Iris pigment epithelial cell (primary cell): ENCODE measurements at regions not wholly inside any gene's neighbourhood (a gene's known extent, or its start where the extent isn't known, plus 50 kb on each side); places are given as distances from the start of the nearest gene placed in this dataset.
"Not testable (repeated sequence)": the region's sequence is repeated elsewhere in the genome, so short reads cannot be mapped to it uniquely, and the experiment has no call there.

Source experiments
- DNase-seq: peaks from one replicate; pipeline ENCODE4 v3.0.0-alpha.2; 2011; ENCODE audit warnings: low read depth

- not testable (repeated sequence) for DNase-seq
These were observed 155.8 kb upstream of the ARHGAP42 start for GRCh38 chr11:100531290-100531689.

DNA sequence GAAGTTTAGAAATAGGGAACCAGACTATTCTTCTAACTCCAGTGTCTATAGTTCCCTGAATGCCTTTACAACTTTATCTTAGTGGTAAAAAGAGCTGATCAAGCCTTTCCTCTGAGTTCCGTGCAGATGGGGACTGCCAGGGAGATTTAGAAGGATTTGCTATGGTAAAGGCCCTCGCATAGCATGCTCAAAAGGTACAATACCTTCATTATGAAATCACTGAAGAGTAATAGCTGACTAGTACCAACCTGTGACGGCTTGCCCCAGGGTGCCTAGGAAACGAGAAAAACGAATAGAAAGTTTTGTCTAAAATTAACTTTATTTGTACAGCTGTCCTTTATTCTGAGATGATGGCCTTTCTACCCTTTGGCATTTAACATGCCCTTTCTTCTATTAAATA lies 150.1 kb upstream of the ARHGAP42 start:
- no peak for DNase-seq

DNA sequence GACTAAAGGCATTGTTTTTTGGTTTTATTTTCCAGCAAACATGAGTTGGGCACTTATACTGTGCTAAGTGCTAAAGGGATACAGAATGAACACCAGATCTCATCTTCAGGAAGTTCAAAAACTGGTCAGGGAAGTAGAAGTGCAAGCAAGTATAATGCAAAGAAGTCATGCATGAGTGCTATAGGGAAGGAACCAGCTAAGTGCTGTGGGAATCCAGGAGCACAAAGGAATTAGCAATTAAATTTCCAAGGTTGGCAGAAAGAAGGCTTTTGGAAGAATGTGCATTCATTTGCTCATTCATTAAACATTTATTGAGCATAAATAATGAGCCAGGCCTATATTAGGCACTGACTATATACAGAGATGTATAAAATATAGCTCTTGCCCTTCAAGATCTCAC lies 143.7 kb upstream of the ARHGAP42 start:
- DNase-seq = no peak

GRCh38 chr11:100545556-100545955 lies 141.5 kb upstream of the ARHGAP42 start:
- DNase-seq = no peak

DNA sequence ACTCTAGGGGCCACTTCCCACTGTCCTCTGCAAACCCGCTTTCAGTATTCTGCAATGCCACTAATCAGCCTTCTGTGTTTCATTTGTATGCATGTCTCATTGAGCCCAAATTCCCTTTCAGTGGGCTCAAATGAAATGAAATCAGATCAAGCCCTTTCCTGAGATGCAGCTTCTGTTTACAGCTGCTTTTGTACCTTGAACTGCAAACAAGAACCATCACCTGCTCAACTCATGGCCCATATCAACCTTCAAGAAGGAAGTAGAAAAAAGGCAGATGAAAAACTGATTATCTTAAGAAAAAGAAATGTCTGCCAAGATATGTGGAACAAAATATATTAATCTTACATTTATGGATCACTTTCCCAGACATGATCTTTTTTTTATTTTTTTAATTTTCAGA lies 141.1 kb upstream of the ARHGAP42 start:
- DNase-seq = no peak

- peak; percentile 78 for DNase-seq
These were observed 140.4 kb upstream of the ARHGAP42 start for GRCh38 chr11:100546714-100547113.

GRCh38 chr11:100550298-100550697 lies 136.8 kb upstream of the ARHGAP42 start:
- DNase-seq = no peak

- DNase-seq = no peak
These were observed 136.0 kb upstream of the ARHGAP42 start for GRCh38 chr11:100550912-100551632.

DNA sequence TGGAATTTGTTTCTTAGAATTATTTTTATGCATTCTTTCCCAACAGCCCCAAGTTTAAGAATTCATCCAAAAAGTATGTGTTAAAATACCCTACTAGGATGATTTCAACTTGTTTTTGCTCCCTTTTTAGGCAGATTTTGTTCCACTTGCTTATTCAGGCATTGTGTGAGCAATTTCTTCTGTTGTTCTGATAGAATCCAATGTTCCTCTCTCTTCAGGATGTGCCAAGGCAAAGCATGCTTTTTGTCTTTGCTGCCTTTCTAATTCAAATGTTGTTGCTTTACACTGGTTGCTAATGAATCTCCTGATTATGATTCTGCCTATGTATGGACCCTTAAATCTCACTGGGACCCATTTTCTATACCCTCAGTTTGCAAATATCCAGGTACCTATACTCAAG lies 131.2 kb upstream of the ARHGAP42 start:
- DNase-seq = no peak

DNA sequence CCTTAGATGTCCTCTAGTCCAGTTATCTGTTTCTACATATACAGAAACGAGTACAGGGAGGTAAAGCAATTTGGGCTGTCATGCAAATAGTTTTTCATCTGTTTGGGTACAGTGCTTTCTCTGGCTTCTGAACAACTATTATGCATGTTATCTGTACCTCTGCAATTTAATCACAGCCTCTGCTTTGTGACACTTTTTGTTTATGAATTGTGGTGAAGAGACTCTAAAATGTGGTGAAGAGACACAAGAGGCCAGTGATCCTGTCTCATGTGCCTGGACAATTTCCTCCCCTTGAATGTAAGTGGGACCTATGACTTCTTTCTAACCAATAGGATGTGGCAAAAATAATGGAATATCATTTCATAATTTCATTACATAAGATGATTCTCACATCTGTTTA lies 130.3 kb upstream of the ARHGAP42 start:
- no peak for DNase-seq

- peak; percentile 79 for DNase-seq
These were observed 129.1 kb upstream of the ARHGAP42 start for GRCh38 chr11:100557830-100558611.

DNA sequence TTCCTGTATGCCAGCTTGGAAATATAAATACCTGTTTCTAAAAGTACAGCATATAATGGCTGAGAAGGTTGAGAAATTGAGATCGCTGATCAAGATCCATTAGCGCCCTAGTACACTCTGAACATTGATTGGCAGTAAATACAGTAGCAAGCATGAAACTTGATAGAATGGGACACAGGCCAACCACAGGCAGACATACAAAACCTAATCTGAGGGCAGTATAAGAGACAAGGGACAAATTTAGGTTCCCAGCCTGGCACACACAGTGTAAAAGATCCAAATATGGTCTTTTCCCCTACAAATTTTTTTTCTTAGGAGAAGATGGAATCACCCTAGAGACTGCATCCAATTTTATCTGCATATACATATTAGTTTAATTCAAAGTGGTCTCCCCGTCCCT lies 126.5 kb upstream of the ARHGAP42 start:
- DNase-seq = no peak

DNA sequence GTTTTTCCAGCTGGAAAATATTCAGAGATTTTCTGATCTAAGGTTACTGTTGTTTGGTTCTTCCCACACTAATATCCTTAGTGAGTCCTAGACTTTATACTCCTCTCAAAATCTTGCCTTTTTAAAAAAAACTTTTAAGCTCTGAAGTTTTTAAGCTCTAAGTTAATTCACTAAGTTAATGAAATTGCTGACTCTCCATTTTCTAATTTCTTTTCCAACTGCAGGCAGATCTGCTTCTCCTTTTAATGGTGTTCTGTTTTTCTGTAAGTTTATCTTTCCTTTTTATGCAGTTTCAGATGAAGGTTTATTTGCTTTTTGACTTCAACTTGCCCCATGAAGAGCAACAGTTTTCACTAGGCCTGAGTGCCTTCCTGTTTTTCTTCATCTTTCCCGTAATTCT lies 125.8 kb upstream of the ARHGAP42 start:
- no peak for DNase-seq

DNA sequence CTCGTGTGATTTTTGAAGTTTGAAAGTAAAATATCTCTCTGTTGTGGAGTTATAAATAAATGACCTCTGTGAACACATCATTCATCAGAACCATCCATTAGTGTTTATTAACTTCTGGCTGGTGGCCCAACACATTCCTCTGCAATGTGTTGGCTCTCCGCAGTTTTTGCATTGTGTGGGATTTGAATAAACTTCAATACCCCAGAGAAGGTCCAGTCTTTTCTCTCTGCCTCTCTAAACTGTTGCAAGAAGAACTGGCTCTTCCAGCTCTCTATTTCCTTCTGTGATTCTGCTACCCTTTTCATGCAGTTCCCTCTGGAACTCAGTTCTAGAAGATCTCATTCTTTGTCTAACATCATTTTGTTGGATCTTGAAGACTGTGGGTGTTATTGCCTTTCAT lies 125.0 kb upstream of the ARHGAP42 start:
- peak; percentile 91 for DNase-seq

GRCh38 chr11:100563541-100564280 lies 123.4 kb upstream of the ARHGAP42 start:
- DNase-seq = peak; percentile 26

DNA sequence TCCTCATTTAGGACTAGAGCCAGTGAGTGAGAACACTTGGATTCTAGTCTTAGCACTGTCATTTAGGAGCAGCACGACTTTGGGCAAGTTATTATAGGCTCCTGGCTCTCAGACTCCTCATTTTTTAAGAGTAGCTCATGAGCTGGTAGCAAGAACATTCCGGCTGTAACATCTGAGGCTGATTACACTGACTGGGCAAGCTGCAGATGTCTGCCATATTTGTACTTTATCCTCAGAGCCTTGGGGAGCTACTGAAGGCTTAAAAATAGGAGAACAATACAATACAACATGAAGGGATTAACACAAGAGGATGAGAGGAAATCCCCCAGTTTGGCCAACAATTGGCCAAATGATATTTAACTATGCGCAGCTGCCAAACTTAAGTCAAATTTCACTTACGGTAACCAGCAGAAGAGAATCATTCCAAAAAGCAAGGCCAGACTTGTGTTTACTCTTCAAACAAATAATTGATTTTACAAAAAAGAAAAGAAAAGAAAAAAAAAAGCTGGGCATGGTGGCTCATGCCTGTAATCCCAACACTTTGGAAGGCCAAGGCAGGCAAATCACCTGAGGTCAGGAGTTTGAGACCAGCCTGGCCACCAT lies 113.1 kb upstream of the ARHGAP42 start:
- no peak for DNase-seq

- peak; percentile 55 for DNase-seq
These were observed 112.0 kb upstream of the ARHGAP42 start for GRCh38 chr11:100574894-100575769.

- DNase-seq = peak; percentile 70
These were observed 111.0 kb upstream of the ARHGAP42 start for GRCh38 chr11:100575860-100576717.

DNA sequence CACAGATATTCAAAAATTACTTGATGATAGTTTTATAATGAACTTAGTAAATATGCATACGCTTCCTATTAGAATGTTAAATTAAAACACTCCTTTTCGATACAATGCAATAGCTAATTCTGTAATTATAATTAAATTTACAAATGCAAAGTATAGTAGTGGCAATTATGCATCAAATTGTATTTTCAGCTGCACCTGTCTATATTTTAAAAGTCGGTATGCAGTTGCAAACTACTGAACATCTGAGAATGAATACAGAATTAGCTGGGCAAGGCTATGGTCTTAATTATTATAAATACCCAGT lies 110.4 kb upstream of the ARHGAP42 start:
- DNase-seq = no peak

GRCh38 chr11:100578831-100579311 lies 108.2 kb upstream of the ARHGAP42 start:
- peak; percentile 72 for DNase-seq
